ENCODE measurements at regions not wholly inside any gene's neighbourhood (a gene's known extent, or its start where the extent isn't known, plus 50 kb on each side); places are given as distances from the start of the nearest gene placed in this dataset.

DNA sequence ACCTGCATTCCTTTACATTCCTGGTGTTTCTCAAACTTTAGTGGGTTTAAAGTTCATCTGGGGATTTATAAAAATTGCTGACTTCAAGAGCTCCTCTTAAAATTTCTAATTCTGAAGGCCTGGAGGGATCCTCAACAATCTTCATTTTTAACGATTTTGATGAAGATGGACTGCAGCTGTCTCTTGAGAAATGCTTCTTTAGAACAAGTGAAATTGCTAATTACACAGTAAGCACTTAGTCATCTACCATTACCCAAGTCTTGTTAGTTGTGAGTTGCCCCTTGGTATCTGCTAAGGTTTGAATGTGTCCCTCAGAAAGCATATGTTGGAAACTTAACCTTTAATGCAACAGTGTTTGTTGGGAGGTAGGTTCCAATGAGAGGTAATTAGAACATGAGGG is 163.7 kb downstream of the LTN1 start:
- TF ChIP-seq, protein P1, sequence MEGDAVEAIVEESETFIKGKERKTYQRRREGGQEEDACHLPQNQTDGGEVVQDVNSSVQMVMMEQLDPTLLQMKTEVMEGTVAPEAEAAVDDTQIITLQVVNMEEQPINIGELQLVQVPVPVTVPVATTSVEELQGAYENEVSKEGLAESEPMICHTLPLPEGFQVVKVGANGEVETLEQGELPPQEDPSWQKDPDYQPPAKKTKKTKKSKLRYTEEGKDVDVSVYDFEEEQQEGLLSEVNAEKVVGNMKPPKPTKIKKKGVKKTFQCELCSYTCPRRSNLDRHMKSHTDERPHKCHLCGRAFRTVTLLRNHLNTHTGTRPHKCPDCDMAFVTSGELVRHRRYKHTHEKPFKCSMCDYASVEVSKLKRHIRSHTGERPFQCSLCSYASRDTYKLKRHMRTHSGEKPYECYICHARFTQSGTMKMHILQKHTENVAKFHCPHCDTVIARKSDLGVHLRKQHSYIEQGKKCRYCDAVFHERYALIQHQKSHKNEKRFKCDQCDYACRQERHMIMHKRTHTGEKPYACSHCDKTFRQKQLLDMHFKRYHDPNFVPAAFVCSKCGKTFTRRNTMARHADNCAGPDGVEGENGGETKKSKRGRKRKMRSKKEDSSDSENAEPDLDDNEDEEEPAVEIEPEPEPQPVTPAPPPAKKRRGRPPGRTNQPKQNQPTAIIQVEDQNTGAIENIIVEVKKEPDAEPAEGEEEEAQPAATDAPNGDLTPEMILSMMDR (IDR thresholded peaks at IDR 0.05) = no peak
- TF ChIP-seq POLR2A (IDR thresholded peaks at IDR 0.05) = no peak
- no peak for TF ChIP-seq EP300 (IDR thresholded peaks at IDR 0.05)
- TF ChIP-seq POLR2AphosphoS5 (IDR thresholded peaks at IDR 0.05) = no peak
